ENCODE measurements at regions not wholly inside any gene's neighbourhood (a gene's known extent, or its start where the extent isn't known, plus 50 kb on each side); places are given as distances from the start of the nearest gene placed in this dataset.

DNA sequence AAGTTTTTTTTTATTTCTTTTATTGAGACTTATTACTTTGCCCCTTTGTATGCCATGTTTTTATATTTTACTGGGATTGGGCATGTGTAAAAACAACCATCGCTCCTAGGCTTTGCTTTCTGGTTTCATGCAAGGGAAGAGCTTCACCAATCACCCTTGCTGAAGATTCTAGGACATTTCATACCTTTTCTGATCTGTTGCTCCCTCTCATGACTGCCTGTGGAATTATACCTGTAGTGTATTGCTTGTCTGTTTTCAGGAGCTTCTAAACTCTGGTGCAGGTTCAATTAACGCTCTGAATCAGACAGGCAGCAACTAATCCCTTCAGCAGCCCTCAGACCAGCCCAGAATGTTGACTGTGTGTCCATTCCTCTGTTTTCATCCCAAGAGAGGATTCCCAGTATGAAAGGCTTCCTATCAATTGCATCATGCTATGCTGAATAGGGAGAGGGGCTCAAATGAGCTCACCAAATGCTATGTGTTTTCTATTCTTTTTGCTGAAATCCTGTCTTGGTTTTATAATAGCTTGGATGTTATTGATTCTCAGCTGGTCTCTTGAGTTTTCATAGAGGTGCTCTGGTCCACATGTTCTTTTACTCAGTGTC lies 572.9 kb upstream of the CDH6 start:
- 61 to 73% (median 71%) methylated on average over 2 of the region's 2 CpGs for WGBS, 3 donors
- Histone ChIP-seq H3K4me3 (ENCODE audit: low read depth in 1 of 3, low read length in 3 of 3) (no peak overlapping the region), H3K36me3 (ENCODE audit: control insufficient read depth in 3 of 3, insufficient read depth in 2 of 3, low read depth in 1 of 3, low read length in 3 of 3) (no peaks in the 10 kb centered on the region), H3K9me3 (ENCODE audit: control insufficient read depth in 2 of 2, insufficient read depth in 1 of 2, low read depth in 1 of 2, low read length in 1 of 2) (peaks cover 0 to 11% of the 10 kb centered on the region in 2 donors), H3K27me3 (ENCODE audit: control insufficient read depth in 3 of 3, insufficient read depth in 3 of 3, low read length in 3 of 3) (no peaks in the 10 kb centered on the region), H3K4me1 (ENCODE audit: control insufficient read depth in 3 of 3, insufficient read depth in 2 of 3, low read depth in 1 of 3, low read length in 2 of 3) (no peaks in the 10 kb centered on the region), H3K27ac (ENCODE audit: low read depth in 1 of 3, low read length in 2 of 3) (no peak overlapping the region)
- no peak for DNase-seq
- no peak for FAIRE-seq

DNA sequence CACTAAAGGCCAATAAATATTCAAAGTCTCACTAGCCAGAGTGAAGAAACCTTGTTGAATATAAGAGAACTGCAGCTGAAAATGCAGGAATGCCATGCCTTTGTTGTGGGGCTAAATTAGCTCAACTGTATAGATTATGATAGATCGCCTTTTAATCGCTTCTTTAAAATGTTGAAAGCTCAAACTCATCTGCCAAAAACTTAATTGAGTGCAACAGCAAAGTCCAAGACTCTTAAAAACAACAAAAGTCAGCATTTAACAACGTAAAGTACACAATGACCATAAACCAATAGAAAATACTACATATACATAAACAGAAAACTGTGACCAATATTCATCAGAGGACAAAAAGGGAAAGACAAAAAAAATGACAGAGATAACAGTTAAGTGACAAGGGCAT lies 585.0 kb upstream of the CDH6 start:
- no peaks in the 10 kb centered on the region for H3K36me3 ChIP-seq (ENCODE audit: control insufficient read depth in 3 of 3, insufficient read depth in 2 of 3, low read depth in 1 of 3, low read length in 3 of 3)
- DNase-seq (no peak), FAIRE-seq (no peak)
- H3K9me3 ChIP-seq (ENCODE audit: control insufficient read depth in 2 of 2, insufficient read depth in 1 of 2, low read depth in 1 of 2, low read length in 1 of 2) = no peaks in the 10 kb centered on the region
- no peak overlapping the region for H3K27ac ChIP-seq (ENCODE audit: low read depth in 1 of 3, low read length in 2 of 3)
- no peak overlapping the region for H3K4me3 ChIP-seq (ENCODE audit: low read depth in 1 of 3, low read length in 3 of 3)
- no peaks in the 10 kb centered on the region for H3K27me3 ChIP-seq (ENCODE audit: control insufficient read depth in 3 of 3, insufficient read depth in 3 of 3, low read length in 3 of 3)
- 68 to 89% (median 80%) methylated on average over 3 of the region's 3 CpGs for WGBS, 3 donors
- H3K4me1 ChIP-seq (ENCODE audit: control insufficient read depth in 3 of 3, insufficient read depth in 2 of 3, low read depth in 1 of 3, low read length in 2 of 3) = no peaks in the 10 kb centered on the region

DNA sequence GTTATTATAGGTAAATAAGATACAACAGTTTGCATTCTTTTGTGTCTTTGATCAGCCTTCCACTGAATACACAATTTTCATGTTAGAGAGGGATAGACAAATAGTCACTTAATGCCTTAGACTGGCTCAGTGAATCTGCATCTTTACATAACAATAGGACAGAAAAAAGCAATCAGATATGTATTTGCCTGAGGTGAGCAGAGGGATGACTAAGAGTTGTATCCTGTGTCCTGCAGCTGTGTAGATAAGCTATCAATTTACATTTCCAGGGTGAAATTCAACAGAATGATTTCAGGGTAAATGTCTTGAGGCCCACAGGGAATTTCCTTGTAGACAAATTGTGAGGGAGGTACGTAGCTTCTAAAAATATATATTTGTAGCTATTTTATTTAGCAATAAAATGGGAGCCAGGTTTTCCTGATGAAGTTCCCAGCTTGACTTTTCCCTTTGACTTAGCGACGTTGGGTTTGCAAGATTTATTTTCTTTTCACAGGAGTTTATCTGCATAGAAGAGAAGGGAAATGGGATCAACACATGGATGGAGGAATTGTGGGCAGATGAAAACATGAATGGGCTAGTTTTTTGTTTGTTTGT lies 586.1 kb upstream of the CDH6 start:
- DNase-seq = no peak
- WGBS, 3 donors = 62 to 71% (median 62%) methylated on average over 3 of the region's 3 CpGs
- H3K4me3 ChIP-seq (ENCODE audit: low read depth in 1 of 3, low read length in 3 of 3) = no peak overlapping the region
- no peaks in the 10 kb centered on the region for H3K9me3 ChIP-seq (ENCODE audit: control insufficient read depth in 2 of 2, insufficient read depth in 1 of 2, low read depth in 1 of 2, low read length in 1 of 2)
- no peak overlapping the region for H3K27ac ChIP-seq (ENCODE audit: low read depth in 1 of 3, low read length in 2 of 3)
- no peaks in the 10 kb centered on the region for H3K4me1 ChIP-seq (ENCODE audit: control insufficient read depth in 3 of 3, insufficient read depth in 2 of 3, low read depth in 1 of 3, low read length in 2 of 3)
- FAIRE-seq = no peak
- no peaks in the 10 kb centered on the region for H3K27me3 ChIP-seq (ENCODE audit: control insufficient read depth in 3 of 3, insufficient read depth in 3 of 3, low read length in 3 of 3)
- no peaks in the 10 kb centered on the region for H3K36me3 ChIP-seq (ENCODE audit: control insufficient read depth in 3 of 3, insufficient read depth in 2 of 3, low read depth in 1 of 3, low read length in 3 of 3)

DNA sequence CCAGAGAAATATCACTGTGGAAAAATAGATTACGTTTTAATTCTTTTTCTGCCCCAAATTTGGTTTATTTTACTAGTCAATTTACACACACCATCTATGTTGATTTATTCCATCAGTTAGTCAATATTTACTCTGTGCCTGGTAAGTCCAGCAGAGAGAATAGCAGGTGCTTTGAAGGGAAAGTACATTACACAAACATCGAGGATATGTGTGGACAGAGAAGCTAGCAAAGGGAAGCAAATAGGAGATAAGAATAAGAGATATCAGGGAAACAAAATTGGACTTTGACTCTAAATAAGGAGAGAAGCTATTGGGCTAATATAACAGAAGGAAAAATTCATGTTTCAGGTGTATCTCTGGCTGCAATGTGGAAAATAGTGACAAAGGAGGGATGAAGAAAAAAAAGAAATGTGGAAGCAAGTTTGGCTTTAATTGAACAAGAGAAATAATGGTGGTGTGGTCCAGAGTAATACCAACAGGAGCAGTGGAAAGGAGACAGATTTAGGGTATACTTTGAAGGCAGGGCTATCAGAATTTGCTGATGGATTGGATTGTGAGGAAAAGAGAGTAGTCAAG lies 587.7 kb upstream of the CDH6 start:
- H3K9me3 ChIP-seq (ENCODE audit: control insufficient read depth in 2 of 2, insufficient read depth in 1 of 2, low read depth in 1 of 2, low read length in 1 of 2) = no peaks in the 10 kb centered on the region
- no peaks in the 10 kb centered on the region for H3K27me3 ChIP-seq (ENCODE audit: control insufficient read depth in 3 of 3, insufficient read depth in 3 of 3, low read length in 3 of 3)
- H3K4me1 ChIP-seq (ENCODE audit: control insufficient read depth in 3 of 3, insufficient read depth in 2 of 3, low read depth in 1 of 3, low read length in 2 of 3) = no peaks in the 10 kb centered on the region
- no peak overlapping the region for H3K4me3 ChIP-seq (ENCODE audit: low read depth in 1 of 3, low read length in 3 of 3)
- no peaks in the 10 kb centered on the region for H3K36me3 ChIP-seq (ENCODE audit: control insufficient read depth in 3 of 3, insufficient read depth in 2 of 3, low read depth in 1 of 3, low read length in 3 of 3)
- FAIRE-seq (no peak), DNase-seq (peak; percentile 11 to 42)
- H3K27ac ChIP-seq (ENCODE audit: low read depth in 1 of 3, low read length in 2 of 3) = no peak overlapping the region
- WGBS, 3 donors = 16 to 52% (median 24%) methylated on average over 2 of the region's 2 CpGs

DNA sequence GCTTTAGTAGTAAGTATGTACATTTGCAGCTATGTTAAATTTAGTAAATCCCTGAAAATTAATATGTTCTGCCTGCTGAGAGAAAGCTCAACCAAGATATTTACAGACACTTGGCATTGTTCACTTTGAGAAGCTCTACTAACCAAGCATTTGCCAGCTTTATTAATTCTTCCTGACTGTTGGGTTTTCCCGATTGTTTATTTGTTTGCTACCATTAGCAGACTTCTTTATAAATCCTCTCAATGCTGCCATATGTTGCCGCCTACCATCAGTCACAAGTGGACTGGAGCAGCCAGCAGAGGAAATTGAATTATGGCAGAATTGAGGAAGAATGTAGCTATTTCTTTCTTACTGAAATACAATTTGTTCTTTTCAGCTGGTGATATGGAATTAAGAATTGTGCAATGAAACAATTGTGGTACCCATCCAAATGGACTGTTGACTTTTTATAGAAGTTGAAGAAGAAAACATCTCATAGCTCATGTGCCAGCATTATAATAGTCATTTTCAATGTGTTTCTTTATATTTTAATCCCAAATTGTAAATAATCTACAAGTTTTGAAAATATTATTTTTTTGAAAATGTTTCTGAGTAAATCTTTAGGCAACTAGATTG lies 588.7 kb upstream of the CDH6 start:
- FAIRE-seq (no peak), DNase-seq (no peak)
- H3K4me1 ChIP-seq (ENCODE audit: control insufficient read depth in 3 of 3, insufficient read depth in 2 of 3, low read depth in 1 of 3, low read length in 2 of 3) = no peaks in the 10 kb centered on the region
- no peaks in the 10 kb centered on the region for H3K27me3 ChIP-seq (ENCODE audit: control insufficient read depth in 3 of 3, insufficient read depth in 3 of 3, low read length in 3 of 3)
- no peaks in the 10 kb centered on the region for H3K9me3 ChIP-seq (ENCODE audit: control insufficient read depth in 2 of 2, insufficient read depth in 1 of 2, low read depth in 1 of 2, low read length in 1 of 2)
- 69 to 85% (median 79%) methylated on average over 2 of the region's 2 CpGs for WGBS, 3 donors
- H3K36me3 ChIP-seq (ENCODE audit: control insufficient read depth in 3 of 3, insufficient read depth in 2 of 3, low read depth in 1 of 3, low read length in 3 of 3) = no peaks in the 10 kb centered on the region
- no peak overlapping the region for H3K4me3 ChIP-seq (ENCODE audit: low read depth in 1 of 3, low read length in 3 of 3)
- H3K27ac ChIP-seq (ENCODE audit: low read depth in 1 of 3, low read length in 2 of 3) = no peak overlapping the region

DNA sequence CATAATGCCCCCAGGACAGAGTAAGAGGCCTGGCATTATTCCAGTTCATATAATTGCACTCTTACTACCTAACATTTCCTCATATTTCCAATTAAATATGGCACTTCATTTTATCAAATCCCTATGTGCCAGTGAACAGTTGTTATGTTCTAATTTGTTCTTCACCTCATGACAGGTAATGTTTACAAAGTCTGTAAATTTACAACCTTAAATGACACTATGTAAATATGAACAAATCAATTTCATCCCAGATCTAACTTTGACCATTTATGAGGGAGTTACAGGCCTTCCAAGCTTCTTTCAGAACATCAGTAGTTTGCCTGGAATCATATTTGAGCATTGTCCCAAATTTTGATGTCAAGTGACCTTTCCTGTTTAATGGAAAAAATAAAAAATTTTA lies 592.6 kb upstream of the CDH6 start:
- DNase-seq (no peak), FAIRE-seq (no peak)
- H3K9me3 ChIP-seq (ENCODE audit: control insufficient read depth in 2 of 2, insufficient read depth in 1 of 2, low read depth in 1 of 2, low read length in 1 of 2) = no peaks in the 10 kb centered on the region
- no peak overlapping the region for H3K4me3 ChIP-seq (ENCODE audit: low read depth in 1 of 3, low read length in 3 of 3)
- no peaks in the 10 kb centered on the region for H3K4me1 ChIP-seq (ENCODE audit: control insufficient read depth in 3 of 3, insufficient read depth in 2 of 3, low read depth in 1 of 3, low read length in 2 of 3)
- no peaks in the 10 kb centered on the region for H3K27me3 ChIP-seq (ENCODE audit: control insufficient read depth in 3 of 3, insufficient read depth in 3 of 3, low read length in 3 of 3)
- no peaks in the 10 kb centered on the region for H3K36me3 ChIP-seq (ENCODE audit: control insufficient read depth in 3 of 3, insufficient read depth in 2 of 3, low read depth in 1 of 3, low read length in 3 of 3)
- no peak overlapping the region for H3K27ac ChIP-seq (ENCODE audit: low read depth in 1 of 3, low read length in 2 of 3)

DNA sequence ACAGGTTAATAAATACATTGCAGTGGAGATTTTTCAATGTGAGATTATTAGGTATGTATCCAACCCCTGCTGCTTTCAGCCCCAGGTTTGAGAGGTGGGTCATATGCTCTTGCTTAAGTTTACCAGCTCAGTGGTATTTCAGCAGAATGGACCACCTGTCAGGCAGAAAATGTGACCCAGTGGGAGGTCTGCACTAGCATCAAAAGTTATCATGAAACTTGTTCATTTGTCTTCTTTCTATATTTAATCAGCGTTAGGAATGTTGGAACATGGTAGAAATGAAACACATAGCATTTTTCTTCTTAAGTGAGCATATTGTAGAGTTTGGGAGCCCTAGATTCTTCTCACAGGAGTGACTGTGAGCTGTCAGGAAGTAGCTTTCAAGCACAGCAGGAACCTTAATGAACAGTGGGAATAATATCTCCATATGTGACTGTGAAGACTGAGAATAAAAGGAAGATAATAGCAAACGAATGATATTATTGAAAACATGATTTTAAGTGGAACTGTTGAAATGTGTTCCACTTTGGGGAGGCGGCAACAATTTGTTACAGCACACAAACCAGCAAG lies 596.9 kb upstream of the CDH6 start:
- Histone ChIP-seq H3K4me3 (ENCODE audit: low read depth in 1 of 3, low read length in 3 of 3) (no peak overlapping the region), H3K27ac (ENCODE audit: low read depth in 1 of 3, low read length in 2 of 3) (no peak overlapping the region), H3K27me3 (ENCODE audit: control insufficient read depth in 3 of 3, insufficient read depth in 3 of 3, low read length in 3 of 3) (no peaks in the 10 kb centered on the region), H3K4me1 (ENCODE audit: control insufficient read depth in 3 of 3, insufficient read depth in 2 of 3, low read depth in 1 of 3, low read length in 2 of 3) (no peaks in the 10 kb centered on the region), H3K9me3 (ENCODE audit: control insufficient read depth in 2 of 2, insufficient read depth in 1 of 2, low read depth in 1 of 2, low read length in 1 of 2) (peaks cover 0 to 1% of the 10 kb centered on the region in 2 donors), H3K36me3 (ENCODE audit: control insufficient read depth in 3 of 3, insufficient read depth in 2 of 3, low read depth in 1 of 3, low read length in 3 of 3) (no peaks in the 10 kb centered on the region)
- 59 to 74% (median 63%) methylated on average over 3 of the region's 3 CpGs for WGBS, 3 donors
- FAIRE-seq = no peak
- DNase-seq = no peak

DNA sequence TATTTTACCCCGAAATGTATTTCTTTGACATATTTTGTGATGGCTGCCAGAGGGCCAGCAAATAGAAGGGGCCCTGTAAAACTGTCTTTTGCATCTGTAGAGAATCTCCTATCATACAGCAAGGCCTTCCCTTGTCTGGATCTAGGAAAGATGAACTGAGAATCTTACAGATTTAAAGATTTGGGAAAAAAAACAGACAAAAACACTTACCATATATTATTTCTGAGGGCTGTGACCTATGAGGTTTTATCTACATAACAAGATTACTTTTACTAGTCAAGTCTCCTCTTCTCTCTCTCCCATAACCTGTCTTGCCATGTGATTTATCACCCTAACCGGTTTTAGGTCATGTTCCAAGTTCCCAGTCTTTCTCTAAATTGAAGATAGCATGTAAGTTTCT lies 599.2 kb upstream of the CDH6 start:
- 58 to 67% (median 66%) methylated on average over 2 of the region's 2 CpGs for WGBS, 3 donors
- FAIRE-seq = no peak
- no peak for DNase-seq
- Histone ChIP-seq H3K27me3 (ENCODE audit: control insufficient read depth in 3 of 3, insufficient read depth in 3 of 3, low read length in 3 of 3) (no peaks in the 10 kb centered on the region), H3K9me3 (ENCODE audit: control insufficient read depth in 2 of 2, insufficient read depth in 1 of 2, low read depth in 1 of 2, low read length in 1 of 2) (peaks cover 0 to 1% of the 10 kb centered on the region in 2 donors), H3K36me3 (ENCODE audit: control insufficient read depth in 3 of 3, insufficient read depth in 2 of 3, low read depth in 1 of 3, low read length in 3 of 3) (no peaks in the 10 kb centered on the region), H3K4me3 (ENCODE audit: low read depth in 1 of 3, low read length in 3 of 3) (no peak overlapping the region), H3K4me1 (ENCODE audit: control insufficient read depth in 3 of 3, insufficient read depth in 2 of 3, low read depth in 1 of 3, low read length in 2 of 3) (no peaks in the 10 kb centered on the region), H3K27ac (ENCODE audit: low read depth in 1 of 3, low read length in 2 of 3) (no peak overlapping the region)

Data from small intestine (tissue), 7 donors.